Trophoblast cell (in vitro differentiated cells and primary cell): ENCODE measurements at regions not wholly inside any gene's neighbourhood (a gene's known extent, or its start where the extent isn't known, plus 50 kb on each side); places are given as distances from the start of the nearest gene placed in this dataset.
A peak's percentile ranks its signal among the peaks of the same experiment; 100 is the strongest.

Experiments used
- DNase-seq, 2 donors: peaks; one replicate each; pipeline ENCODE4 v3.0.0-alpha.2; 2016
- H2AFZ ChIP-seq: 2 replicates; pipeline ENCODE4 v1.6.1; 2013; ENCODE audit warnings: low read length, moderate library complexity, mild to moderate bottlenecking; ENCODE audit not compliant: insufficient read depth, poor library complexity
- H2AK5ac ChIP-seq: 2 replicates; pipeline ENCODE4 v1.6.1; 2013; ENCODE audit warnings: mild to moderate bottlenecking, low read length
- H2BK120ac ChIP-seq: 2 replicates; pipeline ENCODE4 v1.6.1; 2013; ENCODE audit warnings: low read length, mild to moderate bottlenecking, moderate library complexity; ENCODE audit not compliant: insufficient read depth, poor library complexity
- H2BK12ac ChIP-seq: 2 replicates; pipeline ENCODE4 v1.6.1; 2013; ENCODE audit warnings: mild to moderate bottlenecking, low read length, moderate library complexity
- H2BK5ac ChIP-seq: 2 replicates; pipeline ENCODE4 v1.6.1; 2013; ENCODE audit warnings: low read length, low read depth, moderate library complexity, mild to moderate bottlenecking; ENCODE audit not compliant: poor library complexity
- H3K14ac ChIP-seq: 2 replicates; pipeline ENCODE4 v1.6.1; 2013; ENCODE audit warnings: mild to moderate bottlenecking, low read length
- H3K18ac ChIP-seq: 2 replicates; pipeline ENCODE4 v1.6.1; 2013; ENCODE audit warnings: mild to moderate bottlenecking, low read length
- H3K23ac ChIP-seq: 2 replicates; pipeline ENCODE4 v1.6.1; 2013; ENCODE audit warnings: low read length
- H3K27ac ChIP-seq: 2 replicates; pipeline ENCODE4 v1.5.1; 2013; ENCODE audit warnings: low read depth, mild to moderate bottlenecking, inconsistent platforms, low read length, moderate library complexity
- H3K27me3 ChIP-seq: 2 replicates; pipeline ENCODE4 v1.6.1; 2013; ENCODE audit warnings: inconsistent platforms, mild to moderate bottlenecking, low read length, moderate library complexity; ENCODE audit not compliant: insufficient read depth
- H3K36me3 ChIP-seq, 2 experiments: 1 replicate in 1 of 2; 2 replicates in 1 of 2; pipeline ENCODE4 v1.6.1; 2013; ENCODE audit warnings: low read length in 2 of 2, mild to moderate bottlenecking in 2 of 2, moderate library complexity in 1 of 2; ENCODE audit not compliant: insufficient read depth in 2 of 2, control insufficient read depth in 1 of 2
- H3K4ac ChIP-seq: 2 replicates; pipeline ENCODE4 v1.6.1; 2013; ENCODE audit warnings: low read depth, mild to moderate bottlenecking, low read length, moderate library complexity
- H3K4me1 ChIP-seq, 2 experiments: 1 replicate in 1 of 2; 2 replicates in 1 of 2; pipeline ENCODE4 v1.6.1; 2013; ENCODE audit warnings: low read length in 2 of 2, mild to moderate bottlenecking in 2 of 2, moderate library complexity in 1 of 2; ENCODE audit not compliant: insufficient read depth in 2 of 2, control insufficient read depth in 1 of 2
- H3K4me2 ChIP-seq: 2 replicates; pipeline ENCODE4 v1.6.1; 2013; ENCODE audit warnings: inconsistent platforms, mild to moderate bottlenecking, low read length, moderate library complexity
- H3K4me3 ChIP-seq: 2 replicates; pipeline ENCODE4 v1.5.1; 2013; ENCODE audit warnings: mild to moderate bottlenecking, low read depth, low read length, inconsistent platforms
- H3K79me1 ChIP-seq: one replicate; pipeline ENCODE4 v1.6.1; 2013; ENCODE audit warnings: low read length
- H3K79me2 ChIP-seq: 2 replicates; pipeline ENCODE4 v1.6.1; 2013; ENCODE audit warnings: low read length, mild to moderate bottlenecking; ENCODE audit not compliant: control insufficient read depth, insufficient read depth, poor library complexity
- H3K9ac ChIP-seq: 2 replicates; pipeline ENCODE4 v1.6.1; 2013; ENCODE audit warnings: mild to moderate bottlenecking, low read length
- H3K9me3 ChIP-seq: 2 replicates; pipeline ENCODE4 v1.6.1; 2013; ENCODE audit warnings: low read depth, mild to moderate bottlenecking, control low read depth, inconsistent platforms, low read length; ENCODE audit not compliant: insufficient read depth
- H4K12ac ChIP-seq: 2 replicates; pipeline ENCODE4 v1.6.1; 2013; ENCODE audit warnings: low read depth, mild to moderate bottlenecking, low read length, moderate library complexity
- H4K8ac ChIP-seq: 2 replicates; pipeline ENCODE4 v1.6.1; 2013; ENCODE audit warnings: low read depth, mild to moderate bottlenecking, low read length, moderate library complexity
- H4K91ac ChIP-seq: one replicate; pipeline ENCODE4 v1.6.1; 2013; ENCODE audit warnings: low read depth, mild to moderate bottlenecking, low read length, moderate library complexity
- WGBS: extraction: QIAGEN DNeasy Blood & Tissue Kit; methylation state at CpG from one replicate; pipeline ENCODE4 v1.1.7; 2013; ENCODE audit warnings: missing lambda C conversion rate; ENCODE audit not compliant: insufficient read length, insufficient coverage; ENCODE audit errors: extremely low coverage; 5-methylcytosine and 5-hydroxymethylcytosine counted together

DNA sequence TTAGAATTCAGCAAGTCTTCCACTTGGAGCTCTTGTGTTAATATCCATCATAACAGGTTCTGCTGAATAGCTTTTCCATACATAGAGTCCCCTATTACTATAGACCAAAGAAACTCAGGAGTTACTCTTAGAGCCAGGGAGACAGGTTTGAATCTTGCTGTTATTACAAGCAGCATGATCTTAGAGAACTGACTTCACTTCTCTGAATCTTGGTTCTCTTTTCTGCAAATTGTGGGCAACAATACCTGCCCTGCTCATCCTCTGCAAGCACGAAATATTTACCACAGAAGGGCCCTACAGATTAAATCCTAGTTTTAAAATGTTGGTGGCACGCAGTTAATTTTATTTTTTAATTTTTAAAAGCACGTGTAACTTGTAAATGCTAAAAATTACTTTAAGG is 111.7 kb downstream of the TLR4 start:
- Histone ChIP-seq H3K4me1 (no peaks in the 10 kb centered on the region), H4K8ac (no peak overlapping the region), H3K36me3 (peaks cover 0 to 2% of the 10 kb centered on the region in 2 experiments), H2AFZ (no peak overlapping the region), H2BK5ac (no peak overlapping the region), H3K79me2 (no peaks in the 10 kb centered on the region), H4K91ac (no peak overlapping the region), H3K9me3 (no peaks in the 10 kb centered on the region), H2BK120ac (no peak overlapping the region), H3K27ac (no peak overlapping the region), H3K9ac (no peak overlapping the region), H3K4me3 (no peak overlapping the region), H2BK12ac (no peak overlapping the region), H3K79me1 (peaks cover 2% of the 10 kb centered on the region), H4K12ac (no peak overlapping the region), H3K27me3 (no peaks in the 10 kb centered on the region), H3K23ac (no peak overlapping the region), H3K4ac (no peak overlapping the region), H3K18ac (no peak overlapping the region), H3K14ac (no peak overlapping the region), H2AK5ac (no peak overlapping the region), H3K4me2 (no peak overlapping the region)
- WGBS: no CpG with 5 or more reads among the region's 3 CpGs
- no peak for DNase-seq

DNA sequence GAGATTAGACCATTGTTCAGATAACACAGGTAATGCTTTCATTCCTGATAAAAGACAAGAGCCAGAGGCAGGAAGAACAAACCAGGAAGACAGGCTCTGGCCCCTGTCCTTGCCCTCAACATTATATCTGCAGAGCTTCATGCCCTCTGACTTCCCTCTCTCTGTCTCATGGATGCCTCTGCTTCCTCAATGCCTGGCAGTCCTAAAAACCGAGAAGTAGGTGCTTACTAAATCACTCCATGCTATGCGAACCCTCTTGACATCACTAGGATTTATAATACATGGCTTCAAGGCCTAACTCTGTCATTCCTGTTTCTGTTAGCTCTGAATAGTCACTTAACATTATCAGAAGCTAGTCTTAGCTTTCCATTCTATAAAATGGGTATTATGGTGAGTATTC is 117.8 kb downstream of the TLR4 start:
- Histone ChIP-seq H3K27ac (peak overlapping the region; percentile 64), H3K27me3 (no peaks in the 10 kb centered on the region), H3K23ac (no peak overlapping the region), H3K4me1 (no peaks in the 10 kb centered on the region), H3K4ac (no peak overlapping the region), H4K91ac (no peak overlapping the region), H3K18ac (no peak overlapping the region), H3K36me3 (no peaks in the 10 kb centered on the region), H4K12ac (no peak overlapping the region), H3K4me2 (peak overlapping the region; percentile 26), H2BK120ac (no peak overlapping the region), H3K9me3 (no peaks in the 10 kb centered on the region), H3K4me3 (no peak overlapping the region), H2BK12ac (no peak overlapping the region), H2AFZ (no peak overlapping the region), H3K79me2 (no peaks in the 10 kb centered on the region), H3K9ac (no peak overlapping the region), H2AK5ac (no peak overlapping the region), H3K14ac (no peak overlapping the region), H2BK5ac (no peak overlapping the region), H3K79me1 (peaks cover 3% of the 10 kb centered on the region), H4K8ac (no peak overlapping the region)
- DNase-seq: no peak
- no CpG with 5 or more reads among the region's 2 CpGs for WGBS

DNA sequence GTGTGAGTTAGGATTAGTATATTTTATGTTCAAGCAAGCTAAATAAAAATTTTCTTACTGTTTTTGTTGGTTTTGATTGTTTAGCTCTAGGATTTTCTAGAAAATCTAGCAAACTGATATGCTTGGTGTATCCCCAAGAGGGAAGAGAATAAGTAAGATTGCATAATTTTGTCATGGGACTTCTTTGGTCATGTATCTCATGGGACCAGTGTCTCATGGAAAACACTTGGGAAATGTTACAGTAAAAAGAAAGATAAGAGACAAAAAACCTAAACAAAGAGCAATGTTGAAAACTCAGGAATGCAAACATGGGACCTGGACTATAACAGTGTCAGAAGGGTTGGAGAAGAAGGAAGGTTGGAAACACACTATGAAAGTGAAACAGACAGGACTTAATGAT is 119.4 kb downstream of the TLR4 start:
- peak overlapping the region; percentile 73 for H2BK5ac ChIP-seq
- H3K79me1 ChIP-seq: peaks cover 3% of the 10 kb centered on the region
- H2BK120ac ChIP-seq: no peak overlapping the region
- no peak overlapping the region for H3K9ac ChIP-seq
- H3K27ac ChIP-seq: peak overlapping the region; percentile 76
- no peak overlapping the region for H4K8ac ChIP-seq
- H3K23ac ChIP-seq: no peak overlapping the region
- no peak overlapping the region for H2AFZ ChIP-seq
- H3K4me2 ChIP-seq: no peak overlapping the region
- no peak overlapping the region for H3K18ac ChIP-seq
- peak overlapping the region; percentile 55 for H4K91ac ChIP-seq
- H2BK12ac ChIP-seq: no peak overlapping the region
- H2AK5ac ChIP-seq: no peak overlapping the region
- no peaks in the 10 kb centered on the region for H3K27me3 ChIP-seq
- H3K14ac ChIP-seq: no peak overlapping the region
- no peaks in the 10 kb centered on the region for H3K4me1 ChIP-seq
- no peak overlapping the region for H4K12ac ChIP-seq
- no peaks in the 10 kb centered on the region for H3K36me3 ChIP-seq
- H3K79me2 ChIP-seq: no peaks in the 10 kb centered on the region
- no peak overlapping the region for H3K4me3 ChIP-seq
- H3K4ac ChIP-seq: no peak overlapping the region
- DNase-seq: no peak
- H3K9me3 ChIP-seq: no peaks in the 10 kb centered on the region

DNA sequence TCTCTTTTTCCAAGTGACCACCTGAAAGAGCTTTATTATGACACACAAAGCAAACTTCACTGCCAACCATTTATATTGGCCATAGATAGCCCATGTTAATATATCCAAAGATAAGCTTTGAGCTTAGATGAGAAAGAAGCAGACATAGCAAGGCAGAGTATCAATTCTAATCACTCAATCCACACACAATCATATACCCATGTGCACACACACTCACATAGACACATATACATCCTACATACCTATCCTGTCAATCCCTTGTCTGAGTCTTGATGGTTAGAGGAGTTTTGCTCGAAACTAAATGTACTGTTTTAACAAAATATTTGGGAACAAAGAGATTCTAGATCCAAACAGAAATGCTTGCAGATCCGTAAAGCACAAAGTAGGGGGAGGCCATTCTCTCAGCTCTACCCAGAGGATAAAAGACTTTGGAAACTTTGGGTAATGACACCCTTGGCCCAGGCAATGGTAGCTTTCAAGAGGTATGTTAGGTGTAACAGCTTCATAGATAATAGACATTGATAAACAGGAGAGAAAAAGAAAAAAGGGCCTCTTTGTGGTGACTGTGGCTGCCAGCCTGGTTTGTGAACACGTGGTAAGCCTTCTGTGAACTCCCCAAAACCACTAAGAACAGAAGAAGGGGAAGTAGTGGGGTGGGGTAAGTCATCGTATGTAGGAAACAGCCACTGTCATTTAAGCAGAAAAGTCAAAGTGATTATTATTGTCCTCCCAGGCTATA is 121.6 kb downstream of the TLR4 start:
- H3K27me3 ChIP-seq: no peaks in the 10 kb centered on the region
- H2AFZ ChIP-seq: no peak overlapping the region

More for the DNA sequence above, 121.6 kb downstream of the TLR4 start:
- no peak overlapping the region for H3K14ac ChIP-seq
- H4K91ac ChIP-seq: no peak overlapping the region
- no peaks in the 10 kb centered on the region for H3K4me1 ChIP-seq
- no peak overlapping the region for H3K18ac ChIP-seq
- no peak overlapping the region for H3K23ac ChIP-seq
- H3K79me1 ChIP-seq: peaks cover 6% of the 10 kb centered on the region
- H2BK5ac ChIP-seq: no peak overlapping the region
- no peak overlapping the region for H3K4me3 ChIP-seq
- H3K27ac ChIP-seq: no peak overlapping the region
- no peaks in the 10 kb centered on the region for H3K9me3 ChIP-seq
- H3K9ac ChIP-seq: no peak overlapping the region
- H2BK12ac ChIP-seq: no peak overlapping the region
- no peak overlapping the region for H2BK120ac ChIP-seq
- no peaks in the 10 kb centered on the region for H3K36me3 ChIP-seq
- WGBS: no CpG with 5 or more reads among the region's 4 CpGs
- no peak overlapping the region for H3K4ac ChIP-seq
- no peak overlapping the region for H3K4me2 ChIP-seq
- no peak overlapping the region for H2AK5ac ChIP-seq
- no peak for DNase-seq
- H4K8ac ChIP-seq: no peak overlapping the region
- H3K79me2 ChIP-seq: no peaks in the 10 kb centered on the region
- no peak overlapping the region for H4K12ac ChIP-seq
